SK-N-SH treated with all-trans-retinoic acid at 6 μM for 48 hours (cell line): ENCODE measurements at regions not wholly inside any gene's neighbourhood (a gene's known extent, or its start where the extent isn't known, plus 50 kb on each side); places are given as distances from the start of the nearest gene placed in this dataset.

ENCODE experiments used
- ISL1 ChIP-seq: fragments of 250-450 bp; sonication (Bioruptor Pico); IDR thresholded peaks from 2 replicates; pipeline ENCODE4 v2.1.2; 2022; ENCODE audit warnings: mild to moderate bottlenecking, moderate library complexity
- ZC3H10 ChIP-seq: fragments of 250-450 bp; sonication (Bioruptor Pico); IDR thresholded peaks from 2 replicates; pipeline ENCODE4 v1.5.1; 2021; ENCODE audit warnings: mild to moderate bottlenecking, moderate library complexity
- ZFP30 ChIP-seq: fragments of 450-650 bp; formaldehyde crosslinking; IDR thresholded peaks from 2 replicates; pipeline ENCODE4 v1.5.0; 2022; ENCODE audit warnings: mild to moderate bottlenecking, moderate library complexity
- ZNF565 ChIP-seq: fragments of 450-650 bp; formaldehyde crosslinking; conservative IDR thresholded peaks from 2 replicates; pipeline ENCODE4 v1.5.0; 2020; ENCODE audit warnings: low read depth, mild to moderate bottlenecking, moderate library complexity
- TF ChIP-seq, protein P1 (sequence below): fragments of 250-450 bp; sonication (Bioruptor Pico); IDR thresholded peaks from 2 replicates; pipeline ENCODE4 v1.8.0; 2021; ENCODE audit warnings: low read depth, mild to moderate bottlenecking, moderate library complexity, borderline replicate concordance
- TF ChIP-seq, protein P2 (sequence below): fragments of 250-450 bp; sonication (Bioruptor Pico); IDR thresholded peaks from 2 replicates; pipeline ENCODE4 v1.5.0; 2020; ENCODE audit warnings: mild to moderate bottlenecking, moderate library complexity

DNA sequence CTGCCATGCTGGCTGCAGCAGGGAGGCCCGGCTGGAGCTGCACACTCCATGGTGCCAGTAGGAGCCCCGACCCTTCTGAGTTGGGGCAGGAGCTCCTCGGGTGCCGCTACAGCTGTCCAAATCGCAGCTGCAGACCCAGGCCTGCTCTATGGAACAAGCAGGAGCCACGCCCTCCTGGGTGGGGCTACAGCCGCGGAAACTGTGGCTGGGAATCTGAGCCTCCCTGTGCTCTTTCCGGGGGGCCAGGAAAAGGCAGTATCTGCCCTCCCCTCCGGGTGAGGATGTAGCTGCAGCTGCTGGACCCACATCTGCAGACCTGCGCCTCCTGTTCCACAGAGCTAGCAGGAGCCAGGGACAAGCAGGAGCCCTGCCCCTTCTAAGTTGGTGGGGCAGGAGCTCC is 278.9 kb upstream of the ACTBL2 start:
- TF ChIP-seq ZFP30 (no peak), ISL1 (CRISPR knock-in tag) (no peak), ZNF565 (CRISPR knock-in tag) (no peak), ZC3H10 (no peak)
- TF ChIP-seq, protein P1, sequence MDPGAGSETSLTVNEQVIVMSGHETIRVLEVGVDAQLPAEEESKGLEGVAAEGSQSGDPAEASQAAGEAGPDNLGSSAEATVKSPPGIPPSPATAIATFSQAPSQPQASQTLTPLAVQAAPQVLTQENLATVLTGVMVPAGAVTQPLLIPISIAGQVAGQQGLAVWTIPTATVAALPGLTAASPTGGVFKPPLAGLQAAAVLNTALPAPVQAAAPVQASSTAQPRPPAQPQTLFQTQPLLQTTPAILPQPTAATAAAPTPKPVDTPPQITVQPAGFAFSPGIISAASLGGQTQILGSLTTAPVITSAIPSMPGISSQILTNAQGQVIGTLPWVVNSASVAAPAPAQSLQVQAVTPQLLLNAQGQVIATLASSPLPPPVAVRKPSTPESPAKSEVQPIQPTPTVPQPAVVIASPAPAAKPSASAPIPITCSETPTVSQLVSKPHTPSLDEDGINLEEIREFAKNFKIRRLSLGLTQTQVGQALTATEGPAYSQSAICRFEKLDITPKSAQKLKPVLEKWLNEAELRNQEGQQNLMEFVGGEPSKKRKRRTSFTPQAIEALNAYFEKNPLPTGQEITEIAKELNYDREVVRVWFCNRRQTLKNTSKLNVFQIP (CRISPR knock-in tag), result no peak
- TF ChIP-seq, protein P2, sequence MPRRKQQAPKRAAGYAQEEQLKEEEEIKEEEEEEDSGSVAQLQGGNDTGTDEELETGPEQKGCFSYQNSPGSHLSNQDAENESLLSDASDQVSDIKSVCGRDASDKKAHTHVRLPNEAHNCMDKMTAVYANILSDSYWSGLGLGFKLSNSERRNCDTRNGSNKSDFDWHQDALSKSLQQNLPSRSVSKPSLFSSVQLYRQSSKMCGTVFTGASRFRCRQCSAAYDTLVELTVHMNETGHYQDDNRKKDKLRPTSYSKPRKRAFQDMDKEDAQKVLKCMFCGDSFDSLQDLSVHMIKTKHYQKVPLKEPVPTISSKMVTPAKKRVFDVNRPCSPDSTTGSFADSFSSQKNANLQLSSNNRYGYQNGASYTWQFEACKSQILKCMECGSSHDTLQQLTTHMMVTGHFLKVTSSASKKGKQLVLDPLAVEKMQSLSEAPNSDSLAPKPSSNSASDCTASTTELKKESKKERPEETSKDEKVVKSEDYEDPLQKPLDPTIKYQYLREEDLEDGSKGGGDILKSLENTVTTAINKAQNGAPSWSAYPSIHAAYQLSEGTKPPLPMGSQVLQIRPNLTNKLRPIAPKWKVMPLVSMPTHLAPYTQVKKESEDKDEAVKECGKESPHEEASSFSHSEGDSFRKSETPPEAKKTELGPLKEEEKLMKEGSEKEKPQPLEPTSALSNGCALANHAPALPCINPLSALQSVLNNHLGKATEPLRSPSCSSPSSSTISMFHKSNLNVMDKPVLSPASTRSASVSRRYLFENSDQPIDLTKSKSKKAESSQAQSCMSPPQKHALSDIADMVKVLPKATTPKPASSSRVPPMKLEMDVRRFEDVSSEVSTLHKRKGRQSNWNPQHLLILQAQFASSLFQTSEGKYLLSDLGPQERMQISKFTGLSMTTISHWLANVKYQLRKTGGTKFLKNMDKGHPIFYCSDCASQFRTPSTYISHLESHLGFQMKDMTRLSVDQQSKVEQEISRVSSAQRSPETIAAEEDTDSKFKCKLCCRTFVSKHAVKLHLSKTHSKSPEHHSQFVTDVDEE, result no peak
